Activated CD4-positive, alpha-beta T cell treated with anti-CD3 and anti-CD28 coated beads, Interleukin-2, amount 10 ng/mL, durations not matched to agents 7 days and 5 days (primary cell): ENCODE measurements at regions not wholly inside any gene's neighbourhood (a gene's known extent, or its start where the extent isn't known, plus 50 kb on each side); places are given as distances from the start of the nearest gene placed in this dataset.
A peak's percentile ranks its signal among the peaks of the same experiment; 100 is the strongest.
"Not testable (repeated sequence)": the region's sequence is repeated elsewhere in the genome, so short reads cannot be mapped to it uniquely, and the experiment has no call there.

Source experiments
- CTCF ChIA-PET: fragments of 350-600 bp; sonication (Branson Sonifier 250); formaldehyde crosslinking; loops from one replicate; lab custom pipeline; 2021; ENCODE audit warnings: antibody characterized with exemption; lab: Charles Lee
- POLR2A ChIA-PET: fragments of 350-600 bp; sonication (Branson Sonifier 250); formaldehyde crosslinking; loops from one replicate; lab custom pipeline; 2021; ENCODE audit warnings: antibody characterized with exemption; lab: Charles Lee
- DNase-seq: peaks from one replicate; pipeline ENCODE4 v3.0.0-alpha.2; 2020
- H3K27ac Mint-ChIP-seq: one replicate; pipeline ENCODE4 v1.8.0; 2021; ENCODE audit warnings: mild to moderate bottlenecking, moderate library complexity, mixed read lengths
- H3K27me3 Mint-ChIP-seq: one replicate; pipeline ENCODE4 v1.8.0; 2021; ENCODE audit warnings: mixed read lengths
- H3K36me3 Mint-ChIP-seq: one replicate; pipeline ENCODE4 v1.8.0; 2021; ENCODE audit warnings: low read depth, mixed read lengths
- H3K4me1 Mint-ChIP-seq: one replicate; pipeline ENCODE4 v1.8.0; 2021; ENCODE audit warnings: mixed read lengths
- H3K4me3 Mint-ChIP-seq: one replicate; pipeline ENCODE4 v1.8.0; 2021; ENCODE audit warnings: mild to moderate bottlenecking, moderate library complexity, mixed read lengths
- H3K9me3 Mint-ChIP-seq: one replicate; pipeline ENCODE4 v1.8.0; 2021; ENCODE audit warnings: mixed read lengths

DNA sequence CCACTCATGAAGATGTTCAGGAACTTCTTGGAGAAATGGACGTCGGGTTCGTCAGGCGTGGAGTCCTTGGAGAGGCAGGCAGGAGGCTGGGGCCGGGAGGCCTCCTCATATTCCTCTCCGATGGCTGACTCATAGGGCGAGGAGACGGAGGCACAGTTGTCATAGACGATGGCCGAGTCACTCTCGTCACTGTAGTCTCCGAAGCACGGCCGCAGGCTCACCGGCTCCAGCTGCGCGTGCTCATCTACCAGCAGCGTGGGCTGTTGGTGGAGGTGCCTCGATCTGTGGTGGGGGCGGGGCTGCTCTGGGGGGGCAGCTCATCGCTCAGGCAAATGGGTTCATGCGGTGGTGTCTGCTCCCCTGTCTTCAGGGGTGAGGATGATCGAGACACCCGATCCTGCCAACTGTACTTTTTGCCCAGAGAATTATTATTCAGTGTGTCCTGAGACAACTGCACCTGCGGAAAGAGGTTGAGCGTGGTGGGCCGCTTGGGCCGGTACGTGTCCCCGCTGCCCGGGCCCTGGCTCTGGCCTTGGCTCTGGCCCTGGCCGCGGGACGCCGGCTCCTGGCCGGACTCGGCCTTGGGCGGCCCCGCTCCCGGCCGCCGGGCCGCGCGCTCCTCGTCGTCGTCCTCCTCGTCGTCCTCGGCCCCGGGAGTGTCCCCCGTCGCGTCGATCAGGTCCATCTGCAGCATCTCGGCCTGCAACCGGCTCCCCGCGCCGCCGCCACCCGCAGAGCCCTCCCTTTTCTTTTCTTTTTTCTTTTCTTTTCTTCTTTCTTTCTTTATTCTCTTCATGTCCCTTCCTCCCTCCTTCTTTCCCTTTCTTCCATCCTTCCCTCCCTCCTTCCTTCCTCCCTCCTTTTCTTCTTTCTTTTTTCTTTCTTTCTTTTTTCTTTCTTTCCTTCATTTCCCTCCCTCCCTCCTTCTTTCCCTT, 111.4 kb upstream of the PLEKHM1 start:
- CTCF ChIA-PET, result not testable (repeated sequence)

DNA sequence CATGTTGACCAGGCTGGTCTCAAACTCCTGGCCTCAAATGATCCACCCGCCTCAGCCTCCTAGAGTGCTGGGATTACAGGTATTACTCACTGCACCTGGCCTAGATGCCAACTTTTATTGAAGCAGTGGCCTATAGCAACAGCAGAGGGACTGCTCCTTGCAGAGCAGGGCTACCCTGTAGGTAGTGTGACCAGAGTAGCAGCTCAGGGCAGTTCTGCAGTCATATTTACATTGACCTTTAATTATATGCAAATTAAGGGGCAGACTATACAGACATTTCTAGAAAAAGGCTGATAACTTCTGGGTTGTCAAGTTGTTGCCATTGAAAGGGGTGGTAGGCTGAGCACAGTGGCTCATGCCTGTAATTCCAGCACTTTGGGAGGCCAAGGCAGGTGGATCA, 115.2 kb upstream of the PLEKHM1 start:
- POLR2A ChIA-PET, H3K36me3 Mint-ChIP-seq, H3K27me3 Mint-ChIP-seq, H3K27ac Mint-ChIP-seq, DNase-seq, H3K4me3 Mint-ChIP-seq, CTCF ChIA-PET, H3K4me1 Mint-ChIP-seq, H3K9me3 Mint-ChIP-seq: not testable (repeated sequence)

More for the DNA sequence above, 111.4 kb upstream of the PLEKHM1 start:
- DNase-seq, H3K27ac Mint-ChIP-seq, H3K9me3 Mint-ChIP-seq, H3K4me1 Mint-ChIP-seq, POLR2A ChIA-PET, H3K4me3 Mint-ChIP-seq, H3K27me3 Mint-ChIP-seq, H3K36me3 Mint-ChIP-seq: not testable (repeated sequence)

DNA sequence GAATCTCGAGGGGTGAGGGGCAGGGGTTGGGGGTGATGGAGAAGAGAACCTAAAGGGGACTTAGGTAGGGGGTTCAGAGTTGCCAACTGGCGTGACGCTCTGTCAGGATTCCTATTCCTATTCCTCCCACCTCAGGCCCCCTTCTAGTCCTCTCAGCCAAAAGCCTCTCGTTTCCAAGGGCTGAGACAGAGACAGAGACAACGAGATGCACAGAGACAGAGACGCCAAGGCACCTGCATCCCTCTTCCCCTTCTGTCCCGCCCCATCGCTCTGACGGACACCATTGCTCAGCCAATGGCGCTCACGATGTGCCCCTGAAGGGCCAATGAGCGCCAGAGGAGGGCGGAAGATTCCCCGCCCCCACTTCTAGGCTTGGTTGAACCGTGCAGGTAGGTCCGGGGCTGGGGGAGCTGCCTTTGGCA, 129.5 kb upstream of the PLEKHM1 start:
- Mint-ChIP-seq H3K4me3 (peak overlapping the region; percentile 79), H3K27ac (peak overlapping the region; percentile 66)
- H3K9me3 Mint-ChIP-seq, H3K36me3 Mint-ChIP-seq, H3K27me3 Mint-ChIP-seq, CTCF ChIA-PET, H3K4me1 Mint-ChIP-seq, POLR2A ChIA-PET: not testable (repeated sequence)
- peak; percentile 88 for DNase-seq

DNA sequence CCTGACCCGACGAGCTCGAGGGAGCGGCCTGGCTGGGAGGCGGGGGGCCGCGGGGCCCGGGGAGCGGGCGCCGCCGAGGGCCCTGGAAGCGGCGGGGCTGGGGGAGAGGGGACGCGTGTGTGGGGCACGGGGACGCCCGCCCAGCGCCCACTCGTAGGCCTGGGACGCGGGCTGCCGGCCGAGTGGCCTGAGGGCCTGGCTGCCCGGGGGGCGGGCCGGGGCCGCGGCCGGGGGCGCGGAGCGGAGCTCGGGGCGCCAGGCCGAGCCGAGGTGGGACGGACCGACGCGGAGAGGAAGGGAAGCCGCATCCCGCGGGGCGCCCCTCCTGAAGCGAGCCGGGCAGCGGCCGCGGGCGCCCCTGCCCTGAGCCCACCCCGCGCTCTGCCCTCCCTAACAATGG, 129.9 kb upstream of the PLEKHM1 start:
- H3K4me3 Mint-ChIP-seq, result peak overlapping the region; percentile 79
- H3K9me3 Mint-ChIP-seq, H3K27ac Mint-ChIP-seq, DNase-seq, H3K36me3 Mint-ChIP-seq, POLR2A ChIA-PET, H3K4me1 Mint-ChIP-seq, H3K27me3 Mint-ChIP-seq, CTCF ChIA-PET: not testable (repeated sequence)

DNA sequence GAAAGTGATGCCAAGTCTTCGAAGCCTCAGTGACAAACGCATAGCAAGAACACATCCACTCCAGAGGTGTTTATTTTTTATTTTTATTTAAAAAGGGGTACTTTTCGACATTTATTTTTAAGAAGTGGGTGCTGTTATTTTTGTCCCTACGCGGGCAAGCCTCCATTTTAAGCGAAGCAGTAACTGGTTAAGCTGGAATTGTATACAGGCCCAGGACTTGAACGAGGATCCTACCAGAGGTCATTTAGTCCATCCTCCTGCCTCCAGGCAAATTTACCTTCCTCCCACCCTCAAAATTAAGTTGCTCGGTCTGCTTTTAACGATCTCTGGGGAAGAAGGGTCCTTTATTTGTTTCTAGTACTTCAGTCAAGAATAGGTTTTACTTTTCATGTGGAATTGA, 130.6 kb upstream of the PLEKHM1 start:
- H3K4me1 Mint-ChIP-seq, POLR2A ChIA-PET, H3K9me3 Mint-ChIP-seq, H3K36me3 Mint-ChIP-seq, DNase-seq, H3K27ac Mint-ChIP-seq, CTCF ChIA-PET, H3K27me3 Mint-ChIP-seq: not testable (repeated sequence)
- peak overlapping the region; percentile 49 for H3K4me3 Mint-ChIP-seq

DNA sequence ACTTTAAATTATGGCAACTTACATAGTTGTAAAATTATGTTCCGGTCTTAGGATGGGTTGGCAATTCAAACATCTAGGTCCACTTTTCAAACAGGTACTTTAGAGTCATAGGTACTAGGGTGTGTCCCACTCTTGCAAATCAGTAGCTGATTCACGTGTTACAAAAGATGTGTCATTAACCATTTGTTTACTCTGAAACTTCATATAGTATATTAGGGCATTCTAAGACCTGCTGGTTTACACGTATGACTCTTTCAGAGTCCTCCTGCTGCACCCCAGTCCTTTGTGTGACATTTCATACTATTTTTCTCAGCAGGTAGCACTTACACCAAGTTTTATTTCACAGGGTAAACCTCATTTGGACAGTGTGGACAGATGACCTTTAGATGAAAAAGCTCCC, 131.8 kb upstream of the PLEKHM1 start:
- POLR2A ChIA-PET, result not testable (repeated sequence)

DNA sequence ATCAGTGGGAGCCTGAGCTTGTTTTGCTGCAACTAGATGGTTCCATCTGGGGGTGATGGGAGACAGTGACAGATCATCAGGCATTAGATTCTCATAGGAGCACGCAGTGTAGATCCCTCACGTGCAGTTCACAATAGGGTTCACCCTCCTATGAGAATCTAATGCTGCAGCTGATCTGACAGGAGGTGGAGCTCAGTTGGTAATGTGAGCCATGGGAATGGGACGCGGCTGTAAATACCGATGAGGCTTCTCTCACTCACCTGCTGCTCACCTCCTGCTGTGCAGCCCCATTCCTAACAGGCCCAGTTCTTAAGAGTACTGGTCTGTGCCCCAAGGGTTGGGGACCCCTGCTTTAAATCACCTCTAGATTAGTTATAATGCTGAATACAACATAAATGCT, 137.5 kb upstream of the PLEKHM1 start:
- H3K27ac Mint-ChIP-seq, result no peak overlapping the region
- ChIA-PET POLR2A (no interaction called here), CTCF (no interaction called here)
- H3K4me3 Mint-ChIP-seq, result no peak overlapping the region
- DNase-seq, result no peak
- no peaks in the 10 kb centered on the region for H3K27me3 Mint-ChIP-seq
- peaks cover 23% of the 10 kb centered on the region for H3K36me3 Mint-ChIP-seq
- H3K9me3 Mint-ChIP-seq, result no peaks in the 10 kb centered on the region
- no peaks in the 10 kb centered on the region for H3K4me1 Mint-ChIP-seq

More for the DNA sequence above, 131.8 kb upstream of the PLEKHM1 start:
- H3K4me1 Mint-ChIP-seq, H3K4me3 Mint-ChIP-seq, H3K27me3 Mint-ChIP-seq, DNase-seq, H3K9me3 Mint-ChIP-seq, H3K27ac Mint-ChIP-seq, CTCF ChIA-PET, H3K36me3 Mint-ChIP-seq: not testable (repeated sequence)

DNA sequence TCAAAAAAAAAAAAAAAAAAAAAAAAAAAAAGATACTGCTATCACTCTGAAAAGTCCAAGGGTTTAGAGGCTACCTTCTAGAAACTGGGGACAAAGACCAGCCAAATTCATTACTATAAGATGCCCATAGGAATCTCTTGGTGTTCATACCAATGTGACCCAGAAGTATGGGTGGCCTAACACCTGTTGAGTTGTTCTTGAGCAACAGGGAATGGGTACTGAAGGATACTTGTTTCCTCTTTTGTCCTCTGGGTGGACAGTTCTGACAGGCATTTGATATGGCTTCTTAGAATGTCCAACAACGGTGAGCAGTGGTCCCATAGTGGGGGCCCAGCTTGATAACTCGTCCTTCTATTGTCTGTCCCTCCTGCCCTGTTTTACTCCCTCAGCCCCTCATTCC, 141.4 kb upstream of the PLEKHM1 start:
- Mint-ChIP-seq H3K27ac (no peak overlapping the region), H3K27me3 (no peaks in the 10 kb centered on the region), H3K36me3 (peaks cover 23% of the 10 kb centered on the region), H3K9me3 (no peaks in the 10 kb centered on the region), H3K4me3 (no peak overlapping the region), H3K4me1 (no peaks in the 10 kb centered on the region)
- DNase-seq, result no peak
- ChIA-PET CTCF (no interaction called here), POLR2A (no interaction called here)

DNA sequence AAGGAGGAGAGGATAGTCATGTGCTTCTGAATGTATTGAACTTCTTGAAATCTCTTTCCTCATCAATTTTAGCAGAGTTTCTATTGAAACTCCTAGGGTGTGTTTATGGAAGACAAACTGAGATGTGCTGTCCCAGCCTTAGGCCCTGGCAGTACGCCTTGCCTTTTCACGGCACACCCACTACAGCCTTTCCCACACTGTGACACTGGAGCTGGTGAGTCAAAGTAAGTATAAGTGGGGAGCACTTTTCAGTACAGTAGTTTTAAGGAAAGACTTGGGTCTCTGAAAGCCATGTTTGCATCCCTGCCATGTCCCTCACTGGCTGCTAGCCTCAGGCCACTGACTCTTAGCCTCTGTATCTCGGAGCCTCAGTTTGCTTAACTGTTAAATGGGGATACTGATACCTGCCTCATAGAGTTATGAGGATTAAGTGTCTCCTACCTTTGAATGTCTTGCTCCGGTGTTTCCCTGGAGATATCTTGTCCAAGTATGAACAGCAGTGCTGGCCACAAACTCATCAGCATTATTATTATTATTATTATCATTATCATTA, 144.7 kb upstream of the CRHR1 start:
- Mint-ChIP-seq H3K4me3 (no peak overlapping the region), H3K27me3 (no peaks in the 10 kb centered on the region), H3K4me1 (peaks cover 11% of the 10 kb centered on the region), H3K9me3 (no peaks in the 10 kb centered on the region), H3K36me3 (peaks cover 1% of the 10 kb centered on the region), H3K27ac (no peak overlapping the region)
- DNase-seq, result no peak
- POLR2A ChIA-PET, result no interaction called here
- CTCF ChIA-PET, result interaction anchor here (0.9 to 2.5 kb wide), 4 partner anchors 9 to 192 kb away, joined by 4 to 18 read pairs (median 4); no protein-coding TSS in a partner anchor

DNA sequence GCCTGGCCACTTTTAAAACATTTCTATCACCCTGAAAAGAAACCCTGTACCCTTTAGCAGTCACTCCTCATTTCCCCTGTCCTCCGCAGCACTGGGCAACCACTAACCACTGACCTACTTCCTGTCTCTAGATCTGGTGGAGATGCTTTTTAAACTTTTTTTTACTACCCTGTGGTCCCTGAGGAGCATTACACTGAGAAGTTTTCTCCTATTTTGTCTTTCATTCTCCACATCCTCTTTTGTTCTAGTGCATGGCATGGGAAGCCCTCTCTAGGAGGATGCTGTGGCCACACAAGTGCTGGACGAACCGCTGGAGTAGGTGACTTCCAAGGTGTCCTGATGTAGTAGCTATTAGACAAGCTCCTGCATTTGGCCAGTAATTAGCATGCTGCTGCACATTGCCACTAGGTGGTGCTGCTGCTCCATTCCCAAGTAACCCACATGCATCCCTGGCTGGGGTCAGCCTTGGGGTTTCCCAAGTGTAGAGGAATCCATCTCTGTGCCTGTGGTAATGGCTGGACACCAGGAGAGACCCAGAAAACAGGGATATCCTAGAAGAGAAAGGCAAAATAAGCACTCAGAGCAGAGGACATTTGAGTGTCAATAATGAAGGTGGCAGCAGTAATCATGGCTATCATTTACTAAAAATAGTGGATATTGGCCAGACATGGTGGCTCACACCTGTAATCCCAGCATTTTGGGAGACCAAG, 143.8 kb upstream of the CRHR1 start:
- Mint-ChIP-seq H3K4me1 (peaks cover 11% of the 10 kb centered on the region), H3K4me3 (no peak overlapping the region), H3K27ac (no peak overlapping the region), H3K27me3 (no peaks in the 10 kb centered on the region), H3K36me3 (peaks cover 1% of the 10 kb centered on the region), H3K9me3 (no peaks in the 10 kb centered on the region)
- ChIA-PET CTCF (interaction anchor here (0.6 to 2.5 kb wide), 12 partner anchors 9 to 298 kb away, joined by 3 to 18 read pairs (median 4); no protein-coding TSS in a partner anchor), POLR2A (no interaction called here)
- DNase-seq, result peak; percentile 80

DNA sequence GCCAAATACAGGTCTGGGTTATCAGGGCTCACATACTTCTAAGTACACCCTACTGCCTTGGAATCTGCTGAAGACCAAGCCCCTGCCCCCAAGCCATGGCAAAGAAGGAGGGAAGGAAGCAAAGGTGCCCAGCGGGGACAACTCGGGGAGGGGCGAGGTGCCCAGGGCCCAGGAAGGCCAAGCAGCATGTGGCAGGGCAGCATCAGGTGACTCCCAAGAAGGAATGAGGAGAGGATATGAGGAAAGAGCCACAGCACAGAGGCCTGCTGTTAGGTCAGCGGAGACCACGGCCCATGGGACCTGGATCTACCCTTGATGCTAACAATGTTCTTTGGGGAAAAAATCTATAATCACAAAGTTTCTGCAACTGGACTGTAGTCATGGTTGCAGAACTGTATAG, 142.6 kb upstream of the CRHR1 start:
- Mint-ChIP-seq H3K4me3 (no peak overlapping the region), H3K27ac (no peak overlapping the region), H3K9me3 (no peaks in the 10 kb centered on the region), H3K4me1 (peaks cover 20% of the 10 kb centered on the region), H3K36me3 (peaks cover 1% of the 10 kb centered on the region), H3K27me3 (peaks cover 2% of the 10 kb centered on the region)
- POLR2A ChIA-PET, result interaction anchor here (0.7 kb wide), 1 partner anchor 178 kb away, joined by 5 read pairs; no protein-coding TSS in a partner anchor
- CTCF ChIA-PET, result interaction anchor here (1.2 to 1.9 kb wide), 2 partner anchors 21 to 190 kb away, joined by 4 to 5 read pairs; no protein-coding TSS in a partner anchor
- no peak for DNase-seq

DNA sequence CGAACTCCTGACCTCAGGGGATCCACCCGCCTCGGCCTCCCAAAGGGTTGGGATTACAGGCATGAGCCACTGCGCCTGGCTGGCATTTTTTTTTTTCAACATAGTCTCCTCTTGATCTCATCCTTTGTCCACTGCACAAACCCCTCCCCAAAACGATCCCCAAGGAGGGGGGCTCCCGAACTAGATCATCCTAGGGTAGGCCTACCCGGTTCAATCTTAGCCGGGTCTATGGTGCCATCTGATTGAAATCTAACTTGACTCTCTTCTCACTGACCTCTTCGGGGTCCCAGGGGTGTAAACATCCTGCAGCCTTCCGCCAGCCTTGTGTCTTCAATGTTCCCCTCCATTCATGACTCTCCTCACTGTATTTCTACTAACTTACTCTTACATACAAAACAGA, 140.5 kb upstream of the CRHR1 start:
- no peak overlapping the region for H3K4me3 Mint-ChIP-seq
- no peak for DNase-seq

DNA sequence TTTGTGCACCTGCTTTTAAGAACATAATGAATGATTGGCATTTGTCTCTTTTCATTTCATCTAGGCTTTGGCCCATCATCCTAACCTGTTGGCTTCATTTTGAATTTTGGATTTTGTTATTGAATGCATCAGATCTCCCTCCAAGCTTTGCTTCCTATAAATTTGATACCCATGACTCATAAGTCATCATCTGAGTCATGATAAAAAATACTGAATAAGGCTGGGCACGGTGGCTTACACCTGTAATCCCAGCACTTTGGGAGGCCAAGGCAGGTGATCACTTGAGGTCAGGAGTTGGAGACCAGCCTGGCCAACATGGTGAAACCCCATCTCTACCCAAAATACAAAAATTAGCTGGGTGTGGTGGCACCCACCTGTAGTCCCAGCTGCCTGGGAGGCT, 139.5 kb upstream of the CRHR1 start:
- H3K27ac Mint-ChIP-seq, H3K36me3 Mint-ChIP-seq, H3K27me3 Mint-ChIP-seq, H3K4me3 Mint-ChIP-seq, DNase-seq, H3K9me3 Mint-ChIP-seq, POLR2A ChIA-PET: not testable (repeated sequence)
- CTCF ChIA-PET, result interaction anchor here (0.9 kb wide), 1 partner anchor 111 kb away, joined by 3 read pairs; no protein-coding TSS in a partner anchor
- peaks cover 16% of the 10 kb centered on the region for H3K4me1 Mint-ChIP-seq

More for the DNA sequence above, 140.5 kb upstream of the CRHR1 start:
- CTCF ChIA-PET, result interaction anchor here (1.9 kb wide), 1 partner anchor 188 kb away, joined by 5 read pairs; no protein-coding TSS in a partner anchor
- Mint-ChIP-seq H3K9me3 (no peaks in the 10 kb centered on the region), H3K36me3 (peaks cover 1% of the 10 kb centered on the region), H3K27me3 (peaks cover 10% of the 10 kb centered on the region), H3K4me1 (peaks cover 20% of the 10 kb centered on the region), H3K27ac (no peak overlapping the region)
- POLR2A ChIA-PET, result no interaction called here
